ENCODE measurements at regions not wholly inside any gene's neighbourhood (a gene's known extent, or its start where the extent isn't known, plus 50 kb on each side); places are given as distances from the start of the nearest gene placed in this dataset.

GRCh38 chr10:60643874-60644273 is 134.4 kb upstream of the CDK1 start:
- ATAC-seq: no peak
- TF ChIP-seq CTCF (IDR thresholded peaks at IDR 0.05): no peak
- TF ChIP-seq POLR2A (IDR thresholded peaks at IDR 0.05): no peak
- H3K36me3 ChIP-seq: no peaks in the 10 kb centered on the region
- 70 to 78% (median 76%) methylated on average over 1 of the region's 1 CpG for WGBS, 4 donors
- H3K4me1 ChIP-seq: peaks cover 0 to 3% (median 0%) of the 10 kb centered on the region in 12 donors
- DNase-seq: no peak
- intact Hi-C loops (cut with DNase I): loop anchor here in 6 of 10 donors (10.0 kb wide), 4 partner anchors 99 to 1019 kb away; no protein-coding TSS in a partner anchor
- H3K9me3 ChIP-seq: no peaks in the 10 kb centered on the region
- no peaks in the 10 kb centered on the region for H3K27me3 ChIP-seq
- H3K4me3 ChIP-seq: no peak overlapping the region
- H3K27ac ChIP-seq: no peak overlapping the region

GRCh38 chr10:60629332-60629731 is 148.9 kb upstream of the CDK1 start:
- no peaks in the 10 kb centered on the region for H3K4me1 ChIP-seq
- DNase-seq (no peak), ATAC-seq (no peak)
- H3K9me3 ChIP-seq: no peaks in the 10 kb centered on the region
- TF ChIP-seq CTCF (IDR thresholded peaks at IDR 0.05): no peak
- TF ChIP-seq POLR2A (IDR thresholded peaks at IDR 0.05): no peak
- no peaks in the 10 kb centered on the region for H3K36me3 ChIP-seq
- peaks cover 0 to 7% (median 0%) of the 10 kb centered on the region in 9 donors for H3K27me3 ChIP-seq
- no peak overlapping the region for H3K27ac ChIP-seq
- intact Hi-C loops (cut with DNase I): loop anchor here in 1 of 10 donors (5.0 kb wide), 1 partner anchor 182 kb away; no protein-coding TSS in a partner anchor
- H3K4me3 ChIP-seq: no peak overlapping the region
- 94 to 99% (median 96%) methylated on average over 1 of the region's 1 CpG for WGBS, 4 donors

GRCh38 chr10:60627778-60628748 is 150.2 kb upstream of the CDK1 start:
- 80 to 87% (median 83%) methylated on average over 6 of the region's 6 CpGs for WGBS, 4 donors
- ATAC-seq: no peak
- Histone ChIP-seq H3K27ac (no peak overlapping the region), H3K4me3 (no peak overlapping the region), H3K27me3 (peaks cover 0 to 7% (median 0%) of the 10 kb centered on the region in 9 donors), H3K36me3 (no peaks in the 10 kb centered on the region), H3K4me1 (no peaks in the 10 kb centered on the region), H3K9me3 (no peaks in the 10 kb centered on the region)
- TF ChIP-seq CTCF (IDR thresholded peaks at IDR 0.05) (no peak), POLR2A (IDR thresholded peaks at IDR 0.05) (no peak)
- intact Hi-C loops (cut with DNase I): loop anchor here in 1 of 10 donors (5.0 kb wide), 1 partner anchor 181 kb away; no protein-coding TSS in a partner anchor
- no peak for DNase-seq

GRCh38 chr10:60626037-60626436 is 152.2 kb upstream of the CDK1 start:
- intact Hi-C loops (cut with DNase I): loop anchor here in 1 of 10 donors (5.0 kb wide), 1 partner anchor 179 kb away; no protein-coding TSS in a partner anchor

More at GRCh38 chr10:60626037-60626436, 152.2 kb upstream of the CDK1 start:
- TF ChIP-seq POLR2A (IDR thresholded peaks at IDR 0.05): no peak
- no peak for TF ChIP-seq CTCF (IDR thresholded peaks at IDR 0.05)
- no peak for ATAC-seq
- 72 to 87% (median 79%) methylated on average over 1 of the region's 1 CpG for WGBS, 4 donors
- Histone ChIP-seq H3K4me3 (no peak overlapping the region), H3K4me1 (no peaks in the 10 kb centered on the region), H3K27me3 (peaks cover 0 to 6% (median 0%) of the 10 kb centered on the region in 9 donors), H3K27ac (no peak overlapping the region), H3K36me3 (no peaks in the 10 kb centered on the region), H3K9me3 (no peaks in the 10 kb centered on the region)
- DNase-seq: no peak

Data from heart left ventricle (tissue), 16 donors.